Hepatocyte (in vitro differentiated cells): ENCODE measurements at regions not wholly inside any gene's neighbourhood (a gene's known extent, or its start where the extent isn't known, plus 50 kb on each side); places are given as distances from the start of the nearest gene placed in this dataset. TPM values are rescaled to one million over a fixed set of nuclear protein-coding genes. Genes with fewer than 3 reads are reported as not detected.

ENCODE experiments used
- DNase-seq: peaks from one replicate; pipeline ENCODE4 v3.0.0-alpha.2; 2016; ENCODE audit warnings: low spot score
- H2AFZ ChIP-seq: fragments of 200-600 bp; sonication (generic); 2 replicates; pipeline ENCODE4 v1.6.0; 2016; ENCODE audit warnings: antibody characterized with exemption, mild to moderate bottlenecking
- H3K27ac ChIP-seq: fragments of 200-600 bp; sonication (generic); 2 replicates; pipeline ENCODE4 v1.5.1; 2016; ENCODE audit warnings: mild to moderate bottlenecking
- H3K27me3 ChIP-seq: fragments of 200-600 bp; sonication (generic); 2 replicates; pipeline ENCODE4 v1.6.1; 2016
- H3K36me3 ChIP-seq: fragments of 200-600 bp; sonication (generic); replicated peaks from 2 replicates; pipeline ENCODE4 v1.5.1; 2016; ENCODE audit warnings: low read depth; ENCODE audit not compliant: insufficient read depth
- H3K4me1 ChIP-seq: fragments of 200-600 bp; sonication (generic); 2 replicates; pipeline ENCODE4 v1.5.1; 2016; ENCODE audit warnings: mild to moderate bottlenecking, moderate library complexity; ENCODE audit not compliant: insufficient read depth
- H3K4me2 ChIP-seq: fragments of 200-600 bp; sonication (generic); 2 replicates; pipeline ENCODE4 v1.6.0; 2016
- H3K4me3 ChIP-seq: fragments of 200-600 bp; sonication (generic); 2 replicates; pipeline ENCODE4 v1.5.1; 2016; ENCODE audit warnings: mild to moderate bottlenecking
- H3K79me2 ChIP-seq: fragments of 200-600 bp; sonication (generic); 2 replicates; pipeline ENCODE4 v1.6.0; 2017; ENCODE audit warnings: mild to moderate bottlenecking
- H3K9me2 ChIP-seq: fragments of 200-600 bp; sonication (generic); replicated peaks from 2 replicates; pipeline ENCODE4 v1.6.0; 2017; ENCODE audit warnings: mild to moderate bottlenecking; ENCODE audit not compliant: insufficient read depth
- H3K9me3 ChIP-seq: fragments of 200-600 bp; sonication (generic); 2 replicates; pipeline ENCODE4 v1.5.1; 2016; ENCODE audit warnings: low read depth, mild to moderate bottlenecking
- H4K20me1 ChIP-seq: fragments of 200-600 bp; sonication (generic); 2 replicates; pipeline ENCODE4 v1.6.0; 2016; ENCODE audit warnings: mild to moderate bottlenecking; ENCODE audit not compliant: insufficient read depth, poor library complexity, severe bottlenecking
- CTCF ChIP-seq: fragments of 200-600 bp; sonication (generic); IDR thresholded peaks from 2 replicates; pipeline ENCODE4 v1.5.1; 2016; ENCODE audit warnings: antibody characterized with exemption, mild to moderate bottlenecking; ENCODE audit not compliant: poor library complexity
- EZH2 ChIP-seq: fragments of 200-600 bp; sonication (generic); IDR thresholded peaks from 2 replicates; pipeline ENCODE4 v1.6.1; 2016; ENCODE audit warnings: antibody characterized with exemption, mild to moderate bottlenecking, borderline replicate concordance
- EZH2phosphoT487 ChIP-seq: fragments of 200-600 bp; sonication (generic); IDR thresholded peaks from one replicate; pipeline ENCODE4 v1.6.1; 2018; ENCODE audit warnings: antibody characterized with exemption, mild to moderate bottlenecking, low read depth, moderate library complexity; ENCODE audit not compliant: unreplicated experiment, severe bottlenecking
- WGBS: methylation state at CpG from one replicate; pipeline ENCODE4 v1.1.6; 2016; ENCODE audit warnings: low lambda C conversion rate; ENCODE audit errors: missing lambda C conversion rate; 5-methylcytosine and 5-hydroxymethylcytosine counted together
- microRNA-seq: library from miRNA; unstranded; fragments of <30 nt; microRNA quantifications from one replicate; pipeline ENCODE4, GENCODE V29; 2017
- small RNA-seq: library from RNA; depleted of rRNA; stranded (forward); fragments of <200 nt; gene quantifications from one replicate; pipeline ENCODE3, GENCODE V24; 2014

GRCh38 chrX:108795240-108795639 lies 58.9 kb upstream of the IRS4 start:
- WGBS = 88% methylated on average over 3 of the region's 3 CpGs
- TF ChIP-seq CTCF = no peak
- TF ChIP-seq EZH2phosphoT487 = no peak
- TF ChIP-seq EZH2 = no peak

More at GRCh38 chrX:108795240-108795639, 58.9 kb upstream of the IRS4 start:
- H3K27me3 ChIP-seq = no peaks in the 10 kb centered on the region
- no peaks in the 10 kb centered on the region for H4K20me1 ChIP-seq
- no peaks in the 10 kb centered on the region for H3K4me1 ChIP-seq
- no peak overlapping the region for H3K27ac ChIP-seq
- H3K36me3 ChIP-seq = no peaks in the 10 kb centered on the region
- no peaks in the 10 kb centered on the region for H3K9me2 ChIP-seq
- H3K4me3 ChIP-seq = no peak overlapping the region
- H3K79me2 ChIP-seq = no peaks in the 10 kb centered on the region
- H3K4me2 ChIP-seq = no peak overlapping the region
- no peaks in the 10 kb centered on the region for H3K9me3 ChIP-seq
- no peak overlapping the region for H2AFZ ChIP-seq
- DNase-seq = no peak

Small RNA genes lying in the stretch of these regions (microRNA-seq; reads per million reads assigned to microRNA genes)
- 2.7 reads per million for gene MIR6087

Small RNA genes lying in the stretch of these regions (small RNA-seq; reads per million reads assigned to genes)
- 0.75 reads per million, percentile 59 among the genes with 10 or more reads in this experiment for gene MIR6087
- not detected for gene RNU6-309P
